Retina (tissue), 1 donor: ENCODE measurements at regions not wholly inside any gene's neighbourhood (a gene's known extent, or its start where the extent isn't known, plus 50 kb on each side); places are given as distances from the start of the nearest gene placed in this dataset.
A peak's percentile ranks its signal among the peaks of the same experiment; 100 is the strongest.
"Not testable (repeated sequence)": the region's sequence is repeated elsewhere in the genome, so short reads cannot be mapped to it uniquely, and the experiment has no call there.

Experiments used
- DNase-seq: peaks from one replicate; pipeline ENCODE4 v3.0.0-alpha.2; 2016

GRCh38 chr14:51351997-51352396 lies 112.0 kb downstream of the TMX1 start:
- DNase-seq: no peak

DNA sequence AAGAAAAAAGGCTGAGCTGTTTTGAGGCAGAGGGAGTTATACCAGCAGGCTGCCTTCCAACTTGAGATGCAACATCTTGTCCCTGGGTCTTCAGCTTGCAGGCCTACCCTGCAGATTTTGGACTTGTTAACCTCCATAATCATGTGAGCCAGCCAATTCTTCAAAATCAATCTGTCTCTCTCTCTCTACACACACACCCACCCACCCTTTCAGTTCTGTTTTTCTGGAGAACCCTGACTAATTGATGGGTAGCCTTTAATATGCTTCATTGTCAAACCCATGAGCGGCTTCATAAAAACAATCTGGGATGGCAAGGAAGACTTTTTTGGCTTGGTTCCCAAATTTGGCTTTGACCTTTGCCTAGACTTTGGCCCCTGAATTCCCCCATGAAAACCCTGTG lies 113.9 kb downstream of the TMX1 start:
- no peak for DNase-seq

DNA sequence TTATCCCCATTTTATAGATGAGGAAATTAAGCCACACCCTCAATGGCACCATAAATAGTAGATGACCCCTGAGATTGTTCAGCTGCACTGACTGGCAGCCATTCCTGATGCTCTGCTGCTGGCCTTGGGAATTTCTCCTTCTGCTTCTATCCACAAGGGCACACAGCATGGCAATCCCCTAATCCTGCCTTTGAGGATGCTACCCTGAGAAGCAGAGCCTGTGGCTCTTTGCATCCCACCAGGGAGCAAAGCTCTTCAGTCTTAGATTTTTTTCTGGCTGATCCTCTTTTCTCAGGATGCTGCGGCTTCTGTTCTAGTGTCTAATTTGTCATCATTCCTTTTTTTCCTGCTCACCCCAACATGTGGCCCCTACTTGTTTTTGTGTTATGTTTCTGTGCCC lies 114.8 kb downstream of the TMX1 start:
- DNase-seq: no peak

DNA sequence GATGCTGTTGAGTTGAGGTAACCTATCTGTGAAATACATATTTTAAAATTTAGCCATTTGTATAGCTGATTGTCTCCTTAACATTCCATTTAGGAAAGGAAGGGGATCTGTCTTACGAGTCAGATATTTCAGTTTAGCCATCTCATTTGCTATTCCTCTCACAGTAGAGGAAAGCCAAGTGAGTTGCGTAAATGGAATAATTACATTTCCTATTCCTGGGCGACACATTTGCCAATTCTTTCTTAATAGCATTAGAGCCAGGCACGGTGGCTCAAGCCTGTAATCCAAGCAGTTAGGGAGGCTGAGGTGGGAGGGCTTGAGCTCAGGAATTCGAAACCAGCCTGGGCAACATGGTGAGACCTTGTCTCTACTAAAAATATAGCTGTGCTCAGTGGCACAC lies 116.3 kb downstream of the TMX1 start:
- no peak for DNase-seq

GRCh38 chr14:51357250-51357649 lies 117.2 kb downstream of the TMX1 start:
- DNase-seq: no peak

- no peak for DNase-seq
Measured at GRCh38 chr14:51360592-51360991, 120.5 kb downstream of the TMX1 start.

DNA sequence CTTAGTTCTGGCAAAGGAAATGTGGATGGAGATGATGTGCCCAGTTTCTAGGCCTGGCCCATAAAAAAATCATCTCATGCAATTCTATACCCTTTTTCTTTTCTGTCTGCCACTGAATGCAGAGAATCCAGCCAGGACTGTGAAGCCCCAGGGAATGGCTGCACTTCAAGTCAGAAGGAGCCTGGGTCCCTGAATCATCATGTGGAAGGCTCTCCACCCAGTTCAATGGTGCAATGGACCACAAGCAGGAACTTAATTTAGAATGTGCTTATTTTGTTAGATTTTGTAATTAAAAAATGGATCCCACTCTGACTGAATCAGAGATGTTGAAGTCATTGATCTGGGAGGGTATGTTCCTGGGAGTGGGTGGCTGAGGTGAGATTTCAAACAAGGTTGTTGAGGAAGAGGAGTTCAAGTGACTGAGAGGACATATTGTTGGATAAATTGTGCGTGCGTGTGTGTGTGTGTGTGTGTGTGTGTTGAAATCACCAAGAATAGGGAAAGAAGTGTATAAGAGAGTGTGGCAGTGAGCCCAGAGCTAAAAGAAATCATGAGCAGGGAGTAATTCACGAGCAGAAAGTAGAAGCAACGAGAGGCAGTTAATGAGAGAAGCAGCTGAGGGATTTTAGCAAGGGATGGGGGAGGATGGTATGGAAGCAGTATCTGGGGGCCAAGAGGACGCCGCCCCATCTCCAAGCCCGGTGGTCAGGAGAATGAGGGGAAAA lies 125.4 kb downstream of the TMX1 start:
- no peak for DNase-seq

- not testable (repeated sequence) for DNase-seq
Measured at GRCh38 chr14:51366460-51366859, 126.4 kb downstream of the TMX1 start.

GRCh38 chr14:51366866-51367599 lies 127.0 kb downstream of the TMX1 start:
- not testable (repeated sequence) for DNase-seq

- no peak for DNase-seq
Measured at GRCh38 chr14:51367600-51367931, 127.5 kb downstream of the TMX1 start.

GRCh38 chr14:51368721-51369163 lies 128.7 kb downstream of the TMX1 start:
- DNase-seq: no peak

DNA sequence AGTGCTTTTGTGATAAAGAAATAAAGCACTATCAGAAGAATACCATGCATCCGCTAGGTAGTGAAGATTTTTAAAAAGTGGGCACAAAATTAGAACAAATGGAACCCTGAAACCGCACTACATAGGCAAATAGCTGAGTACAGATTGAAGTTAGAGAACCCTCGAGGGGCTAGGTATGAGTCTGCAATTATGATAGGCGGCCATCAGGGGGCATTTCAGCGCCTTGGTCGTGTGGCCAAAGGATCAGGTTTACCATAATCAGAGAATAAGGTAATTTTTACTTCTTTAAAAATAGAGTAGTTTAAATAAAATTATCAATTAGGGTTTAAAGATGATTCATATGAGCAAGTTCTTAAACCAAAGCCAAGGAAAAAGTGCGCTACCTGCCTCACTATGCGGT lies 129.8 kb downstream of the TMX1 start:
- DNase-seq: no peak

DNA sequence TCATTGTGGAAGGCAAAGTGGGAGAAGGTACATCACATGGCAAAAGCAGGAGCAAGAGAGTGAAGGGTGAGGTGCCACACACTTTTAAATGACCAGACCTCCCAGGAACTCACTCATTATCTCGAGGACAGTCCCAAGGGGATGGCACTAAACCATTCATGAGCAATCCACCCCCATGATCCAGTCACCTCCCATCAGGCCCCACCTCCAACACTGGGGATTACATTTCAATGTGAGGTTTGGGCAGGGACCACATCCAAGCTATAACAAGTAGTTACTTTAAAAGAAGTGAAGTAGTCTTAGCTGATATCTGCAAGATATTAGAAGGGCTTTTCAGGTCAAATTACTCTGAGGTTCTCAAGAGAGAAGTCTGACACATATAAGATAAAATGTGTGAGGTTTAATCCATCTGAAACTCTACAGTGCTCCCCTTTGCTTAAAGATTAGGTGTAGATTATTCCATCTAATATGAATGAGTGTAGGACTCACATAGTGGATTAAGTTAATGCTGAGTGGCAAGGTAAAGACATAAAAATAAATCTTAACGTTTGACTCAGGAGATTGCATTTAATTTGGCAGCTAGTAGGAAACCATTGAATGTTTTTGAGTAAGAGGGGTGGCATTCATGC lies 130.8 kb downstream of the TMX1 start:
- DNase-seq: no peak

- not testable (repeated sequence) for DNase-seq
Measured at GRCh38 chr14:51377186-51377585, 137.1 kb downstream of the TMX1 start.

DNA sequence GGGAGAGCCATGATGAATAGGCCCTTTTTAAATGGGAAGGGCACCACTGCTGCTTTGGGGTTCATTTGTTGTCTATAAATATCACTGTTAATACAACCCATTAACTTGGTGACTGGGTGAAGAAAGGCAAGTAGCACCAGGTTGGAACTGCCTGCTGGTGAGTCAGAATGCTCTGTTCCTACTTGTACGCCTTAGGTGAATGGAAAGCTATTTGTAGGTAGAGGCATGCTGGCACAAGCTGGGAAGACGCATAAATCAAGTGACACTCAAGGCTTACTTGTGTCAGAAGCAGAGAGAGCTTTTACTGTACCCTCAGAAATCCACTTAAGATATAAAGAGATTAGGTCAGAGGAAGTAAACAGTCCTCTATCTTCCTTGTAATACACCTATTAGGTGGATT lies 142.5 kb downstream of the TMX1 start:
- no peak for DNase-seq

- DNase-seq: no peak
Measured at GRCh38 chr14:51386411-51386810, 146.4 kb downstream of the TMX1 start.

DNA sequence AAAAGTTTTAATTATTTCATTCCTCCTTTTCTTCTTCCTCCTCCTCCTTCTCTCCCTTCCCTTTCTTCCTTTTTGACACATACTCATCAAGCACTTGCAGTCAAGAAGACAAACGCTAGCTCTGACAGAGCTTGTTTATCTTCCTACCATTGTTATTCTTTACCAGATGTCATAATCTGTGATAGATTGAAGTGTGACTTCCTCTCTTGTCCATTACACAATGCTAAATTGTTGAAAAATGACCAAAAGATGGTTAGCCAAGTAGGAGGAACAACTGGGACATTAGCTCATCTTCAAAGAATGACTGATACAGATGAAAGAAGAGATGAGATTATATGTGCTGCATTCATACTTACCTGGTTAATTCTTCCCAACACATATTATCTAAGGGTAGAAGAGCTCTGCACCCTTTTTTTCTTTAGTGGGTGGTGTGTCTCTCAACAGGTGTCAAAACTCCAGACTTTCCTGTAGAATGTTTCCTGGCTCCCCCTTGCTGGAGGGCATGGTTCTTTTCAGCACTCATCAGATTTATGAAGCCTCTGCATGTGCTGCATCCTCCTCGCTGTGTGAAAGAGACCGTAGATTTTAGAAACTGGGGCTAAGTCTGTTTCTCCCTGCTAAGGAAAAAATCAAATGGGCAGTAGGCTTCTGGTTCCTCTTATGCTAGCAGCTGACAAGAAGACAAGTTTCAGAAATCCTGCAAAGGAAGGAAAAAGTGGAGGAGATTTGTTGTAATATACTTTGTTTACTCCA lies 147.1 kb downstream of the TMX1 start:
- no peak for DNase-seq

GRCh38 chr14:51392416-51392815 lies 152.4 kb downstream of the TMX1 start:
- no peak for DNase-seq

GRCh38 chr14:51394384-51394783 lies 154.3 kb downstream of the TMX1 start:
- no peak for DNase-seq

- peak; percentile 23 for DNase-seq
Measured at GRCh38 chr14:51394804-51395203, 154.8 kb downstream of the TMX1 start.

DNA sequence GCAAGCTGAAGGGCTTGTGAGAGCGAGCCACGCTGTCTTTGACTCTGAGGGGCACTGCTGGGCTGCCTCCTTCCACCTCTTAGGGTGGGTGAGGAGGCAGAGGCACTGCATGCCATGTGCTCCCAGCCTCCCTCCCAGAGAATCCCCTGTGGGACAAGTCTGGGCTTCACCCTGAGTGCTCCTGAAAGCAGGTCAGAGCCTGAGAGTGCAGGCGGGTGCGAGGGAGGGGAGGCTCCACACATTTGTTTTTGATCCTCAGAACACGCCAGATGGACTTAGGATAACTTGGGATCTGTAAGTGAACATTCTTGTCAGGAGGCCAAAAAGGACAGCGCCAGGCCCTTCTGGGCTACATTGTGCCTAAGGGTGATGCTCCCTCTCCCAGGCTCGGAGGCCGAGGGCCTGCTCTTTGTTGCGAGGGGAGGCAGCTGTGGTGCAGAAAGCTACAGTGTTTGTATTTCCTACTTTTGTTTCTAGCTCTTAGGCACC lies 155.4 kb downstream of the TMX1 start:
- peak; percentile 74 for DNase-seq

DNA sequence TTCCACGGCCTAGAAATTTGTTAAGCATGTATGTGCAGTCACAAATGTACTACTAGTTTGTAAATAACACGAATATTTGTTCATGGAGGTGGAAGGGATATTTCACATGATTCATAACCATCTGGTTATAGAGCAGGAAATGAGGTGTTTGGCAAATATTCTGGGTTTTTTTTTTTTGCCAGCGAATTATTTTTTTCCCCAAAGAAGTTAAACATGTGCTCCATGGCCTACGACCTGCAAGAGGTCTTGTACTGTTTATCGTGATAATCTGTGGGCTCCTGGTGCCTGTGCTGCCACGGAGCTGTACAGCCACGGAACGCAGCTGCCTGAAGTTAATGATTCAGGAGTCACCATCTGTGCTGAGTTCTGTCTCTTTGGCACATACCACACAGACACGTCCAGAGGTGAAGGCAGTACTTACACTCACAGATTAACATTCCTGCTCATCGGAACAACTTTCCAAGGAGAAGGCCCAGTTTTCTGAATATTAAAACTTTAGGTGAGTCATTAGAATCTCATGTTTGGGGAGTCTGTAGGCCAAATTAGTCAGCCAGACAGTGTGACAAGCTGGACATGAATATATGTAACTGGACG lies 156.3 kb downstream of the TMX1 start:
- DNase-seq: peak; percentile 27

- DNase-seq: no peak
Measured at GRCh38 chr14:51398898-51399297, 158.9 kb downstream of the TMX1 start.
